Prostate gland (tissue), 2 donors: ENCODE measurements at regions not wholly inside any gene's neighbourhood (a gene's known extent, or its start where the extent isn't known, plus 50 kb on each side); places are given as distances from the start of the nearest gene placed in this dataset.

Experiments
- CTCF ChIP-seq, 4 experiments: fragments of 200-600 bp in 2 of 4; fragments of 450-650 bp in 2 of 4; sonication (generic) in 2 of 4; IDR thresholded peaks; 1 replicate in 3 of 4; 2 replicates in 1 of 4; pipeline ENCODE4 v1.5.1; 2016 to 2019; ENCODE audit warnings: antibody characterized with exemption in 4 of 4, mild to moderate bottlenecking in 2 of 4, moderate library complexity in 2 of 4
- POLR2A ChIP-seq: fragments of 450-650 bp; IDR thresholded peaks from one replicate; pipeline ENCODE4 v1.6.1; 2016; ENCODE audit warnings: antibody characterized with exemption, mild to moderate bottlenecking
- POLR2AphosphoS5 ChIP-seq: sonication (generic); formaldehyde crosslinking; IDR thresholded peaks from one replicate; pipeline ENCODE4 v1.6.1; 2017; ENCODE audit warnings: antibody characterized with exemption

- TF ChIP-seq CTCF (IDR thresholded peaks at IDR 0.05), result no peak
- TF ChIP-seq POLR2A, result no peak
- no peak for TF ChIP-seq POLR2AphosphoS5
These were observed 478.5 kb upstream of the GYPC start for GRCh38 chr2:126177479-126177878.
